ENCODE measurements at regions not wholly inside any gene's neighbourhood (a gene's known extent, or its start where the extent isn't known, plus 50 kb on each side); places are given as distances from the start of the nearest gene placed in this dataset.
"Not testable (repeated sequence)": the region's sequence is repeated elsewhere in the genome, so short reads cannot be mapped to it uniquely, and the experiment has no call there.

DNA sequence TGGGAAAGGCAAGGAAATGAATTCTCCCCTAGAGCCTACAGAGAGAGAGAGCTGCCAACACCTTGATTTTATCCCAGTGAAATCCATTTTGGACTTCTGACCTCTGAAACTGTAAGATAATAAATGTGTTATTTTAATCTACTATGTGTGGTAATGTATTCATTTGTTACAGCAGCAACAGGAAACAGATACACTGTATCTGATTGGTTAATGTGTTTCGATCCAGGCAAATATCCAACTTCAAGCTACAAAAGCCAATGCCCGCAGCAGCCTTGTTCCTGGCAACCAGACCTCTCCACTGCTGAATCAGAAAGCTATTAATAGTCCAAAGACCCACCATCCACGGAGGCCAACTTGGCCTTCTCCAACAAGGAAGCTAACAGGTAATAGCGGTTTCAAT lies 318.1 kb downstream of the PTTG2 start:
- DNase-seq (ENCODE audit: low read depth), result no peak

DNA sequence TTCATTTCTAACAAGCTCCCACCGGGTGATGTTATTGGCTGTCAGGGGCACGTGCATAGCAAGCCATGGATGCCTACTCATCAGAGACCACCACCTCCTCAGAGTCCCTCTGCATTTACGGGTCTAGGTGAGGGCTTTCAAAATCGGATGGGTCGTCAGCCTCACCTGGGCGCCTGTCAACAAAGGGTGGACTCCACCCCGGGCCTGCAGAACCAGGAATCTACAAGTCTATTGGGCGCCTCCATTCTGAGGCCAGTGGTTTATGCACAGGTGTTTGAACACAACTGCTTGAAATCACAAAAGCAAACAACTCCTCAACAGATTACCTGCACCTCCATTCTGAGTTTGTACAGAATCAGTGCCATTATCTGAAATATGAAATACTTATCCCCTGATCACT lies 318.9 kb downstream of the PTTG2 start:
- DNase-seq (ENCODE audit: low read depth), result no peak

DNA sequence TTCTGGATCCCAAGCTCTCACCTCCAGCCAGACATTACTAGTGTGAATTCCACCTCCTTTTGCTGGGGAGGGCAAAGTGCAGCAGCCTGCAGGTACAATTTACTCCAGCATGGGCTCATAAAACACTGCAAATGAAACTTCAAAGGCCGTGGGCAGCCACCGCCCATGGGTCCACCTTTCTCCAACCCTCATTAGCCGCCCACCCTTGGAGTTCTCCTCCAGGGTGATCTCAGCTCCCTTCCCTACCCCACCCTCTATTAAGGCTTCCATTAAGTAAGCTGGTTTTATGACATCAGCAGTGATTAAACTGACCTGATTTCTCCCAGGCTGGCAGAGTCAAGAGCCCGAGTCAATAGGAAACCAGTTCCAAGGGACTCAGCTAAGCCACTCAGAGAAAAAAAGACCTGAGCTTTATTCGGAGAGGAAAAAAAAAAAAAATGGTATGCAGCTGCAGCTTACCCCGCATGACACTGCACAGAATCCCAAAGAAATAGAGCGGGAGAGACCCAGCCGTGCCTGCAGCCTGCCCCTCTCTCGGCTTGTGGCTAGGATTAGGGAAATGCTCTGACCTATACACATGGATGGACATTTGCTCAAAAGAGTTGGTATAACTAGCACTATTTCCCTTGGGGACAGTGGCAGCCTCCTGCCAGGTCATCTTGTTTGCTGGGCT lies 319.6 kb downstream of the PTTG2 start:
- DNase-seq (ENCODE audit: low read depth), result no peak

DNA sequence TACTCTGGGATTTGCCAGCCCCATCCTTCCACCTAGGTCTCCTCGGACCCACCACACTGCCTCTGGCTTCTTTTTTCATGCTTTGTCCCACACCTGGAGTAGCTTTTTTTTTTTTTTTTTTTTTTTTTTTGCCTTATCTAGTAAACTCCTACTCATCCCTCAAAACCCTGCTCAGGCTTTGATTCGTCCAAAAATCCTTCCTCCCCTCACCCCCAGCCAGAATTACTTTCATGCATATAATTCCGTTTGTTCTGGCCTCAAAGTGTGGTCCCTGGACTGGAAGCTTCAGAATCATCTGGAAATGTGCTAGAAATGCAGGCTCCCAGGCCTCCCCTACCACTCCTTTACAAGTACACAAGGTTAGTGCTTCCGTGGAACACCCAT lies 320.1 kb downstream of the PTTG2 start:
- no peak for DNase-seq (ENCODE audit: low read depth)

DNA sequence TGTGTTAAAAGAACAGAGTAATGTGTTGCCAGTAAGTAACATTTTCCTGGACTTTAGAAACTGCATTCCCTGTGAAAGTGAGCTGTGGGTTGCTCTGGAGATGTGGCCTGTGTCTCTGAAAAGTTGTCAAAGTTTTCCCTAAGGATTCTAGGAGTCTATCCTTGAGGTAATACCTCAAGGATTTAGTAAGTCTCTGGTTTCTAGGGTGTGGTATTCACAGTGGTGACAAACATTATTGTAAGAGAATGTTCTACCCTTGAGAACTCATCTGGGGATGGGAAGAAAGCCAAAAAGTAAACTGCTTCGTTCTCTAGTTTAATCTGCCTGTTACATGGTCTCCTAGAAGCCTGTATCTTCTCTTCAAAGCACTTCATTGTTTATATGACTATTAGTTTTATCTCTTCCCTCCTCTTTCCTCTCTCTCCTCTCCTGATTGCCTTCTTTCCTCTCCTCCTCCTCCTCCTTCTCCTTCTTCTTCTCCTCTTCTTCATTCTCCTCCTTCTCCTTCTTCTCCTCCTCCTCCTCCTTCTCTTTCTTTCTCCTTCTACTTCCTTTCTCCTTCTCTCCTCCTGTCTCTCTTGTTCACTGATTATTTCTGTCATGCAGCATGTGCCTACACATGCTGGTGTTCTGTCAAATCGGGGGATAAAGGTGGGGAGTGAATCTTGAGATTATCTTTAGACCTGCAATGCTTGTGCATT lies 321.3 kb downstream of the PTTG2 start:
- no peak for DNase-seq (ENCODE audit: low read depth)

DNA sequence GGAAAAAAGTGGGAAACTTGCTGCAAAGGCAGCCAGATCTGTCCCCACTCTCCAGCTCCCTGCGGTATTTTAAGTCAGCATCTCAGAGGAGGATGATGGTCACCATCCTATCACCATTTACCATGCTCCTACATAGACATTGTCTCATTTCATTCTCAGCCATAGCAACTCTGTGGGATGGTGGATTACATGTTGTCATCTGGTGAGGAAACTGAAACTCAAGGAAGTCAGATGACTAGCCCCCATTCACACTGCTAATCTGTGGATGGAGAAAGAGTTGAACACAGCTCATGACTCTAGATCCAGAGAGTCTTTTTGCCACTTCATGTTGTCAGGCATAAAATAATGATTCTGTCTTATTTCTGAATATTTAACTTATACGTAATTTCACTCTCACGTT lies 323.5 kb downstream of the PTTG2 start:
- no peak for DNase-seq (ENCODE audit: low read depth)

DNA sequence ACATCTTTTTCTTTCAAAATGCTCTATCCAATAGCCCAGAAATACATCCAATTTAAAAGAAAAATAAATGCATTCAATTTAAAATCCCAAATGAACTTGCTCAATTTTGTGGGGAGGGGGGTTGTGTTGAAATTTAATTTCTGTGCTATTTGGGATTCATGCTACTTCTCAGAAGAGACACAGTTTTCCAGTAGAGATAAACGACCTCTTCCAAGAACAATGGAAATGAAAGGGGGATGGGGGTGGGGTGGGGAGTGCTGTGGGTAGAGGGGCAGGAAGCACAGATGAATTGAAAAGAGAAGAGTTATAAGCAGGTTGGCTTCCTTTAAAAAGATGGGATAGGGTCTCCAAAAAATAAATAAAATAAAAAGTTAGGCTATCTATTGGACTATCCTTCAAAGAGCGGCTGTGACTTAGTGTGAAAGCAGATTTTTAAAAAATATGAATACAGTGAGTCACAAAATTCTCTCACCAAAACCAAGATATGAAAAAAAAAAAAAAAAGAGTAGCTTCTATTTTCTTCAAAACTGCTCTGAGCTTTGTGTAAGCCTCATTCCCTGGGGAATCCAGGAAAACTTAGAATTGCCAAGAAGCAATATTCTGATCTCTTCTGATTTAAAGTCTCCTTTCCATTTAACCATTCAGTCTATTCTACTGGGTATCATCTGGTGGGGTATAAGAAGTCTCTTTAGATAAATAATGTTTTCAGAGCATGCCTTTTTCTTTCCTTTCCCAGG lies 324.3 kb downstream of the PTTG2 start:
- DNase-seq (ENCODE audit: low read depth), result no peak

DNA sequence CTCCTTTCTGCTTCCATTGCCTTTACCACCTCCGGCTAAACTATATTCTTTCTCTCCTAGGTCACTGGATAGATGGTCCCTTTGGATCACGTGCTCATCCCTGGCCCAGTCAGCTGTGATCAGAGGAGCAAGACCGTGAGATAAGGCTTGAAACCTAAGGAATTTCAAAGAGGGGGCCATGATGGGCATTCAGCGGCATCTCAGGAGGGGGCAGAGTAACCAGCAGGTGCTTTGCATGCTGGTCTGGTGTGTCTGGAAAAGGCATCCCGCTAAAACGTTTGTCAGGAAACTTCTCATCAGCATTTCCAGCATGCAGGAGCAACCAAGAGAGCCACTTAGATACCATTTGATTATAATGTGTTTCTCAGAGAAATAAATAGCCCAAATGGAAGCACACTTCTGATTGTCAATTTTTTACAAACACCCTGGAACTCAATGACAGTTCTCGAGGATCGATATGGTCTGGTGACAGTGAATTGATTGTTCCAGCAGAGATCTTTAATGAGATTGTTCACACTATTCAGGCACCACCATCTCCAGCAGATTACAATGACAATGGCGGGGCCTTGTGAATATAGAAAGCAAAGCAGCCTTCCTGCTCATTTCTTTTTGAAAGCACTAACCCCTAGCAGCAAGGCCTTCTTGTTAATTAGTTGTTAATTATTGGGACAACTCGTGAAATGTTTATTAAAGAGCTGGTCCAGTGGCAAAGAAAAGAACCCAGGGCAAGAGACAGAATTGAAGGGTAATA lies 327.1 kb downstream of the PTTG2 start:
- no peak for DNase-seq (ENCODE audit: low read depth)

DNA sequence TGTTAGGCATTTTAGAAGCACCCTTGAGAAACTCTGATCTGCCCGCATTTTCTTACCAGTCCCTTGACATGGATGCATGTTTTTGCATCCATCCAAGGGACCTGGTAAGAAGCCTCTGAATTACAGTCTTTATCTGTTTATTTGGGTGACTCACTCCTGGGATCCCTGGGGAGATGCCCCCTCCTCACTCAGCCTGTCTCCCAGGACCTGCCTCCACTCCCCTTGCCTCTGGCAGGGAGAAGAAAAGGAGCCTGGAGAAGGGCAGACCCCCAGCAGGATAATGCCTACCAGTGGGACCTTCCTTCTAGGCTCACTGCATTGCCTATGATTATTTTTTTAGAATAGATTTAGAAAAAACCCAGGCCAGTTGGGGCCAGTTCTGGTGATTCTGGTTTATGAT lies 329.4 kb downstream of the PTTG2 start:
- DNase-seq (ENCODE audit: low read depth), result no peak

DNA sequence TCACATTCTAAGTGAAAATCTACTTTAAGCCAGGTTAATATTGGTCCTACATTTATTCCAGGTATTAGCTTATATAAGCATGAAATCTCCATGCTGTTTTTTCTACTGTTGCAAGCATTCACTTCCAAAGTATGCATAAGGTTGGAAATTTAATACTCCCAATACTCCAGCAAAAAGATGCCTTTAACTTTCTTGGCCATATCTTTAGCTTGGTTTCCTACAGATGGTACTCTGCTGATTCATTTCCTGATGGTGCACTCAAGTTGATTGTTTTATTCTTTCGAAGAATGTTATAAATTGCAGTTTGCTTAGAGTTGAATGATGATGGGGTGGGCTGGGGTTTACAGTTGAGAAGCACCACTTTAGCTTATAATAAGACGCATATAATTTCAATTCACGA lies 330.2 kb downstream of the PTTG2 start:
- peak; percentile 54 for DNase-seq (ENCODE audit: low read depth)

DNA sequence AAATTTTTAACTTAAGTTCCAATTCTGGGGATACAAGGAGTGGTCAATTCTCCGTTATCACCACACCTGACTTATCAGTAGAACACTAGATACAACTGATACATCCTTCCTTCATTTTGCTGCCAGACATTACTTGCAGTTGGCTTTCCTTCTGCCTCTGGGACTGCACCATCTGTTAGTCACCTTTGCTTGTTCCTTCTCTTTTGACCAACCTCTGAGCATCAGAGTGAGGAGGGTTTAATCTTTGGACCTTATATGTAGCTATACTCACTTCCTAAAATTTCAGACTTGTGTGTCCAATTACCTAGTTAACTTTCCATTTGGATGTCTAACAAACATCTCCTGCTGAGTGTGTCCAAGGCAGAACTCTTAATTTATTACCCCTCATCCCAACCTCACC lies 330.7 kb downstream of the PTTG2 start:
- no peak for DNase-seq (ENCODE audit: low read depth)

DNA sequence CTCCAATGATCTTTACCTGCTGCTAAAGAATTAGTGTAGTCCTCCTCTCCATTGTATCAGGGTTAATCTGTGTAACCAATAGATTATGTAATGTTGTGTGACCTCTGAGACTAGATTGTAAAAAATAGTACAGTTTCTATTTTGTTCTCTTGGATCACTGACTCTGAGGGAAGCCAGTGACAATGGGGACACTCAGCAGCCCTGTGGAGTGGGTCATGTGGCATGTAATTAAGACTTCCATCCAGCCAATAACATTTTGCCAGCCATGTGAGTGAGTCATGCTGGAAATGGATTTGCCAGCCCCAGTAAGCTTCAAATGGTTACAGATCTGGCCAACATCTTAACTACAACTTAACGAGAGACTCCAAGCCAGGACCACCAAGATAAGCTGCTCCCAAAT lies 332.3 kb downstream of the PTTG2 start:
- no peak for DNase-seq (ENCODE audit: low read depth)

DNA sequence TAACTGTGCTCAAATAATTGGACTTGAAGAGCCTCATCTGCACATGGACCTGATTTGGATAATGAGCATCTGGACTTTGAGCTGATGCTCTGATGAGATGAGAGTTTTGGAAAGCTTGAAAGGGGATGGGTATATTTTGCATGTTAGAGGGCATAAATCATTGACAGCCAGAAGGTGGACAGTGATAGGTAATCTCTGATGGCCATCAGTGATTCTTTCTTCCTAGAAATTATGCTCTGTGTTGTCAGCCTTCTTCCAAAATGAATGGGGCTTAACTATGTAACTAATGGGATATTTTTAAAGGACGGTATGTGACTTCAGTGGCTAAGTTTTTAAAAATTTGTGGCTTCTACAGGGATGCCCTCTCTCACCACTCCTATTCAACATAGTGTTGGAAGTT lies 334.0 kb downstream of the PTTG2 start:
- no peak for DNase-seq (ENCODE audit: low read depth)

DNA sequence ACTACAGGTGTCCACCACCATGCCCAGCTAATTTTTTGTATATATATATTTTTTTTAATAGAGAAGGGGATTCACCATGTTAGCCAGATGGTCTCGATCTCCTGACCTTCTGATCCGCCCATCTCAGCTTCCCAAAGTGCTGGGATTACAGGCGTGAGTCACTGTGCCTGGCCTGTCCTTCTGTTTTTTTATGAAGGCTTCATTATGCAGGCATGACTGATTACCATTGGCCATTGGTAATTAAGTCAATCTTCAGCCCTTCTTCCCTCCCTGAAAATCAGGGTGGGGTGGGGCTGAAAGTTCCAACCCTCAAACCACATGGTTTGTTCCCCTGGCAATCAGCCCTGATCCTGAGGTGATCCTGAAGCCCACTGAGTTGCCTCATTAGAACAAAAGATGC lies 336.9 kb downstream of the PTTG2 start:
- no peak for DNase-seq (ENCODE audit: low read depth)

DNA sequence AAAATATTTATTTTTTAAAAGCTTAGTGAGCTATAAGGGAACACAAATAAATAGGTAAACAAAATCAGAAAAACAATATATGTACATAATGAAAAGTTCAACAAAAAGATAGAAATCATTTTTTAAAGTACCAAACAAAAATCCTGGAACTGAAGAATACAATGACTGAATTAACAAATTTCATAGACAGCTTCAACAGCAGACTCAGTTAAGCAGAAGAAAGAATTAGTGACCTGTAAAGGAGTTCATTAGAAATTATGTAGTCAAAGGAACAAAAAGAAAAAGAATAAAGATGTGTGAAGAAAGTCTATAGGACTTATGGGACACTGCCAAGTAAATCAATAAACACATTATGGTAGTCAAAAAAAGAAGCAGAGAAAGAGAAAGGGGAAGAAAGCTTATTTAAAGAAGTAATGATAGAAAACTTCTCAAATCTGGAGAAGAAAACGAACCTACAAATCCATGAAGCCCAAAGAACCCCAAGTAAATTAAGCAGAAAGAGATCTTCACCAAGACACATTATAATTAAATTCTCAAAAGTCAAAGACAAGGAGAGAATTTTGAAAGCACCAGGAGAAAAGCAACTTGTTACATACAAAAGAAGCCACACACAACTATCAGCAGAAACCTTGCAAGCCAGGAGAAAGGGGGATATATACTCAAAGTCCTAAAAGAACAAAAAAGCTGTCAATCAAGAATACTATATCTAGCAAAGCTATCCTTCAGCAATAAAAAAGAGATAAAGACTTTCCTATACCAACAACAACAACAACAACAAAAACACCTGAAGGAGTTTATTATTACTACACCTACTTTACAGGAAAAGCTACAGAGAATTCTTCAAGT lies 338.9 kb downstream of the PTTG2 start:
- no peak for DNase-seq (ENCODE audit: low read depth)

DNA sequence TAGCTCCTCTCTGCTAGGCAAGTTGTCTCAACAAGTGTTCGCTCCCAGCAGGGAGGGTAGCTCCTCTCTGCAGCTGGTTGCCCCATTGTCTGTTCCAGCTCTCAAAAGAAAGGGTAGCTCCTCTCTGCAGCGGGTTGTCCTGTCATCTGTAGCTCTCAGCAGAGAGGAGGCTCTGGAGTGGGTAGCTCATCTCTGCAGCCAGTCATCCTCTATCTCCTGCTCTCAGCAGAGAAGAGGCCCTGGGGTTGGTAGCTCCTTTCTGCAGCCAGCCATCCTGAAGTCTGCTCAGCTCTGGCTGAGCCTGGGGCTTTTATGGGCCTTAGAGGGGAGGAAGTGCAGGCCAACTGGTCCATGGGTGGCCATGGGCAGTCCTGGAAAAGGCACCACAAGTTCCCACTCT lies 342.7 kb downstream of the PTTG2 start:
- DNase-seq (ENCODE audit: low read depth), result no peak

DNA sequence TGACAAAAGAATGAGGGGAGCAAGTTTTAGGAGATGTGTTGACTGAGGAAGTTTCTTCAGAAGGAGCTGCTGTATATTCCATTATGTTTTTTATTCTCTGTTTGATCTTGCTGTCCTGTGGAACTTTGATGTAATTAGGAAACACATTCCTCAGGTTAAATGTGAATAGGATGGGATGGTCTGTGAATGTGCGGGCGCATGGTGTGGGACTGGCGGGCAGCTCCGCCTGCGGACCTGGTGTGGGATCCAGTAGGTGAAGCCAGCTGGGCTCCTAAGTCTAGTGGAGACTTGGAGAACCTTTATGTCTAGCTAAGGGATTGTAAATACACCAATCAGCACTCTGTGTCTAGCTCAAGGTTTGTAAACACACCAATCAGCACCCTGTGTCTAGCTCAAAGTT lies 344.3 kb downstream of the PTTG2 start:
- DNase-seq (ENCODE audit: low read depth), result not testable (repeated sequence)

DNA sequence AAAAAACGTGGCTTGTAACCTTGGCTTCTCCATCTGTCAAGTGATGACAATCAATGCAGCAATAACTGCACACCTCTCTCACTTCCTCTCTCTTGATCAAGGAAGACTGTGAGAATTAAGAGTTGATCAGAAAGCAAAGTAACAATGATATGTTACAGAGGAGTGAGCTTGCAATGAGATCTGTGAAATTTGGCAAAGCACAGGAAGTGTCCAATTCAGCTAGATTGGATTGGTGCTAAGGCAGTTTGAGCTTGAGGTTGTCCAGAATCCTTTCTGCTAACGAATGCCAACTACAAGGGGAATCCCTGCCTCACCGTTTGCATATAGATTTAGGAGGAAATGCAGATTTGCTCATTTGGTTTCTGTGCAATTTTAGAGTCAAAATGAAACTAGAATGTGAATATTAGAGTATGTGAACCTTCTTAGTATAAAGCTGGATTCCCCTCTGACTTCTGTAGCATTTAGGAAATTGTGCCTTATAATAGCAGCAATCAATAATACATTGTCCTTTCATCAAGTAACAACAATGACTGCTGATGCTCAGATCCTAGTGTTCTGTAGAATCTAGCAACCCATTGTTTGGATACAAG lies 346.4 kb downstream of the PTTG2 start:
- no peak for DNase-seq (ENCODE audit: low read depth)

DNA sequence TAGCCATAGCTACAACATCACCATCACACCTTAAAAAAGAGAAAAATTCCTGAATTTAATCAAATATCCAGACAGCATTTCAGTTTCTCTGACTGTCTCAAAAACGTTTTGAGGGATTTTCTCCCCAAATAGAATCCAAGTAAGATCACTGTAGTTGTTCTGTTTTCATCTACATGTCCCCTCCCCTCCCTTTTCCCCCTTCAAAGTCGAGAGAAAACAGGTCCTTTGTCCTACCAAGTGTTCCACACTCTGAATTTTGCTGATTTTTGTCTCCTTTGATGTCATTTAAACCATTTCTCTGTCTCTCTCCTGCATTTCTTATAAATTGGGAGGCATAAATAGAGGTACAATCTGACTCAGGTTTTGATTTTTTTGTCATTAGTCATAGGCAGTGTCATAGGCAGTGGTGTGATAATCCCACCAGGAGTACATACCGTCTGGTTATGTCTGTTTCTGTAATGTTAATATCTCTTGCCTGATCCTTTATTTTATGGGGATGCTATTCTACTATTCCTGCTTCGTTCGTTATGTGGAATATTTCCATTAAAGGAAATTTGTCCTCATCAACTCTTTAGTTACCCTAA lies 348.6 kb downstream of the PTTG2 start:
- DNase-seq (ENCODE audit: low read depth), result peak; percentile 63

DNA sequence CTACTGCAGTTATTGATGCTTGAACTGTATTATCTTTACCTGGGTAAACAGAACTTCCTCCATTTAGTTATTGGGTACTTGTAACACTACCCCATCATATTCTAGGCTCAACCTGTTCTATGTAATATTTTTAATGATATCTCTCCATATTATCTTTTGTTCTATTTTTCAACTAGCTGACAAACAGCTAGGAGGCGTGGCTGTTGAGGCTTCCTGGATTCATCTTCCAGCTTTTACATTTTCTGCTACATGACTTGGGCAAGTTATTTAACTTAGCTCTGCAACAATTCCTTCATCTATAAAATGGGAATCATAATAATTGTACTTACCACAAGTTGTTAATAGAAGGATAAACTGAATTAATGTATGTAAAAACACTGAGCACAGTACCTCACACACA lies 349.3 kb downstream of the PTTG2 start:
- no peak for DNase-seq (ENCODE audit: low read depth)

Data from Daoy (cell line).